Thyroid gland (tissue), 4 donors: ENCODE measurements at regions not wholly inside any gene's neighbourhood (a gene's known extent, or its start where the extent isn't known, plus 50 kb on each side); places are given as distances from the start of the nearest gene placed in this dataset.
A peak's percentile ranks its signal among the peaks of the same experiment; 100 is the strongest.

Experiments used
- DNase-seq, 2 donors: peaks; one replicate each; pipeline ENCODE4 v3.0.0-alpha.2; 2019
- H3K27ac ChIP-seq, 3 donors: fragments of 200-600 bp; sonication (generic); 1 replicate in 2 of 3; 2 replicates in 1 of 3; pipeline ENCODE4 v1.5.1; 2016 to 2019; ENCODE audit warnings: mild to moderate bottlenecking in 1 of 3, moderate library complexity in 1 of 3
- H3K27me3 ChIP-seq: fragments of 200-600 bp; sonication (generic); one replicate; pipeline ENCODE4 v1.5.1; 2019
- H3K36me3 ChIP-seq, 2 donors: fragments of 200-600 bp; sonication (generic); one replicate each; pipeline ENCODE4 v1.5.1; 2016 to 2019
- H3K4me1 ChIP-seq, 2 donors: fragments of 200-600 bp; sonication (generic); one replicate each; pipeline ENCODE4 v1.5.1; 2017 to 2019
- H3K4me3 ChIP-seq, 3 donors: fragments of 200-600 bp; sonication (generic); replicated peaks in 1 of 3; 1 replicate in 2 of 3; 2 replicates in 1 of 3; pipeline ENCODE4 v1.5.1; 2016; ENCODE audit warnings: mild to moderate bottlenecking in 1 of 3
- H3K9me3 ChIP-seq: fragments of 200-600 bp; sonication (generic); one replicate; pipeline ENCODE4 v1.5.1; 2017
- CTCF ChIP-seq, 6 experiments: fragments of 200-600 bp in 3 of 6; fragments of 450-650 bp in 3 of 6; sonication (generic) in 3 of 6; IDR thresholded peaks; one replicate each; pipeline ENCODE4 v1.5.1; 2016 to 2019; ENCODE audit warnings: antibody characterized with exemption in 6 of 6, mild to moderate bottlenecking in 2 of 6, inconsistent platforms in 1 of 6, moderate library complexity in 1 of 6
- POLR2A ChIP-seq, 2 donors: fragments of 450-650 bp; IDR thresholded peaks; one replicate each; pipeline ENCODE4 v1.6.1; 2017; ENCODE audit warnings: antibody characterized with exemption in 2 of 2, mild to moderate bottlenecking in 2 of 2, moderate library complexity in 1 of 2
- WGBS, 2 donors: methylation state at CpG; one replicate each; pipeline ENCODE4 v1.1.5; 2017; 5-methylcytosine and 5-hydroxymethylcytosine counted together
- intact Hi-C: fragments of 100-400 bp; cut with DNase I; formaldehyde crosslinking; loops from one replicate; pipeline ENCODE4 v1.15.1; 2023

- intact Hi-C loops, result no loop called here
- Histone ChIP-seq H3K4me3 (no peak overlapping the region), H3K9me3 (no peaks in the 10 kb centered on the region), H3K4me1 (no peaks in the 10 kb centered on the region), H3K27ac (no peak overlapping the region), H3K27me3 (no peaks in the 10 kb centered on the region), H3K36me3 (no peaks in the 10 kb centered on the region)
- DNase-seq, result no peak
- TF ChIP-seq POLR2A (IDR thresholded peaks at IDR 0.05) (no peak), CTCF (IDR thresholded peaks at IDR 0.05) (no peak)
- 54 to 57% methylated on average over 3 of the region's 3 CpGs for WGBS, 2 donors
Measured at GRCh38 chr13:33711436-33711835, 106.5 kb upstream of the RFC3 start.

GRCh38 chr13:33717775-33718174 lies 100.2 kb upstream of the RFC3 start:
- Histone ChIP-seq H3K27ac (no peak overlapping the region), H3K4me3 (no peak overlapping the region), H3K9me3 (no peaks in the 10 kb centered on the region), H3K27me3 (no peaks in the 10 kb centered on the region), H3K36me3 (no peaks in the 10 kb centered on the region), H3K4me1 (peaks cover 0 to under 1% of the 10 kb centered on the region in 2 donors)
- DNase-seq, result no peak
- intact Hi-C loops, result no loop called here
- no peak for TF ChIP-seq CTCF (IDR thresholded peaks at IDR 0.05)
- no peak for TF ChIP-seq POLR2A (IDR thresholded peaks at IDR 0.05)

- intact Hi-C loops, result loop anchor here (5.0 kb wide), 1 partner anchor 179 kb away; no protein-coding TSS in a partner anchor
- H3K4me1 ChIP-seq, result peaks cover 0 to 5% of the 10 kb centered on the region in 2 donors
- no peaks in the 10 kb centered on the region for H3K27me3 ChIP-seq
- peak overlapping the region in 2 of 3 donors; percentile 8 to 54 for H3K27ac ChIP-seq
- 29 to 38% methylated on average over 1 of the region's 1 CpG for WGBS, 2 donors
- no peaks in the 10 kb centered on the region for H3K9me3 ChIP-seq
- DNase-seq, result no peak
- TF ChIP-seq CTCF (IDR thresholded peaks at IDR 0.05) (no peak), POLR2A (IDR thresholded peaks at IDR 0.05) (no peak)
- no peaks in the 10 kb centered on the region for H3K36me3 ChIP-seq
- H3K4me3 ChIP-seq, result no peak overlapping the region
Measured at GRCh38 chr13:33721724-33722123, 96.2 kb upstream of the RFC3 start.

- no peak for TF ChIP-seq CTCF (IDR thresholded peaks at IDR 0.05)
- TF ChIP-seq POLR2A (IDR thresholded peaks at IDR 0.05), result no peak
- Histone ChIP-seq H3K4me3 (no peak overlapping the region), H3K4me1 (peaks cover 0 to 5% of the 10 kb centered on the region in 2 donors), H3K36me3 (no peaks in the 10 kb centered on the region), H3K27me3 (no peaks in the 10 kb centered on the region), H3K27ac (peak overlapping the region in 1 of 3 donors; percentile 54), H3K9me3 (no peaks in the 10 kb centered on the region)
- WGBS, 2 donors, result 62 to 69% methylated on average over 3 of the region's 3 CpGs
- intact Hi-C loops, result loop anchor here (5.0 kb wide), 1 partner anchor 180 kb away; no protein-coding TSS in a partner anchor
- DNase-seq, result no peak
Measured at GRCh38 chr13:33722216-33722915, 95.6 kb upstream of the RFC3 start.

- Histone ChIP-seq H3K9me3 (no peaks in the 10 kb centered on the region), H3K27ac (peak overlapping the region in 1 of 3 donors; percentile 54), H3K4me3 (no peak overlapping the region), H3K27me3 (no peaks in the 10 kb centered on the region), H3K36me3 (no peaks in the 10 kb centered on the region), H3K4me1 (peaks cover 5 to 6% of the 10 kb centered on the region in 2 donors)
- intact Hi-C loops, result loop anchor here (5.0 kb wide), 1 partner anchor 181 kb away; no protein-coding TSS in a partner anchor
- TF ChIP-seq POLR2A (IDR thresholded peaks at IDR 0.05) (no peak), CTCF (IDR thresholded peaks at IDR 0.05) (no peak)
- no peak for DNase-seq
Measured at GRCh38 chr13:33723365-33723764, 94.6 kb upstream of the RFC3 start.
